ENCODE measurements at regions not wholly inside any gene's neighbourhood (a gene's known extent, or its start where the extent isn't known, plus 50 kb on each side); places are given as distances from the start of the nearest gene placed in this dataset.

DNA sequence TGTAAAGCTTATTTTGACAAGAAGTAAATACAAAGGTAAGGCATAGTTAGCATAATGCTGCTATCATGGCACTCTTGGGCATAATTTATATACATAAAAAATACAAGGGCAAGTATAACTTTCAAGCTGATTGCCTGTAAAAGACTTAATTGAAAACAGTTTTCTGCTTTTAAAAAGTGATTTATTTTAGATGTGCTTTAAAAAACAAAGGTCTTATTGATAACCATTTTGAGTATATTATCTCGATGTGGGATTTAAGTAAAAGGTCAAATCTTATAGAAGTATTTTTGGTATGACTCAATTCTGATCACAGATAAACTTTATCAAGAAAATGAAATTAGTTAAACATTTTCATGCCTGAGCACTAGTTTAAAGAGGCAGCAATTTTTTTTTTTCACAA, 175.8 kb downstream of the KCNRG start:
- TF ChIP-seq POLR2A (IDR thresholded peaks at IDR 0.05; ENCODE audit: low read depth), result no peak
- TF ChIP-seq, protein P1, sequence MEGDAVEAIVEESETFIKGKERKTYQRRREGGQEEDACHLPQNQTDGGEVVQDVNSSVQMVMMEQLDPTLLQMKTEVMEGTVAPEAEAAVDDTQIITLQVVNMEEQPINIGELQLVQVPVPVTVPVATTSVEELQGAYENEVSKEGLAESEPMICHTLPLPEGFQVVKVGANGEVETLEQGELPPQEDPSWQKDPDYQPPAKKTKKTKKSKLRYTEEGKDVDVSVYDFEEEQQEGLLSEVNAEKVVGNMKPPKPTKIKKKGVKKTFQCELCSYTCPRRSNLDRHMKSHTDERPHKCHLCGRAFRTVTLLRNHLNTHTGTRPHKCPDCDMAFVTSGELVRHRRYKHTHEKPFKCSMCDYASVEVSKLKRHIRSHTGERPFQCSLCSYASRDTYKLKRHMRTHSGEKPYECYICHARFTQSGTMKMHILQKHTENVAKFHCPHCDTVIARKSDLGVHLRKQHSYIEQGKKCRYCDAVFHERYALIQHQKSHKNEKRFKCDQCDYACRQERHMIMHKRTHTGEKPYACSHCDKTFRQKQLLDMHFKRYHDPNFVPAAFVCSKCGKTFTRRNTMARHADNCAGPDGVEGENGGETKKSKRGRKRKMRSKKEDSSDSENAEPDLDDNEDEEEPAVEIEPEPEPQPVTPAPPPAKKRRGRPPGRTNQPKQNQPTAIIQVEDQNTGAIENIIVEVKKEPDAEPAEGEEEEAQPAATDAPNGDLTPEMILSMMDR (IDR thresholded peaks at IDR 0.05), result no peak
- TF ChIP-seq EP300 (IDR thresholded peaks at IDR 0.05), result no peak

All from esophagus muscularis mucosa (tissue), 4 donors.